Trophoblast cell (in vitro differentiated cells and primary cell): ENCODE measurements at regions not wholly inside any gene's neighbourhood (a gene's known extent, or its start where the extent isn't known, plus 50 kb on each side); places are given as distances from the start of the nearest gene placed in this dataset.
A peak's percentile ranks its signal among the peaks of the same experiment; 100 is the strongest.

Source experiments
- DNase-seq, 2 donors: peaks; one replicate each; pipeline ENCODE4 v3.0.0-alpha.2; 2016
- H2AFZ ChIP-seq: 2 replicates; pipeline ENCODE4 v1.6.1; 2013; ENCODE audit warnings: low read length, moderate library complexity, mild to moderate bottlenecking; ENCODE audit not compliant: insufficient read depth, poor library complexity
- H2AK5ac ChIP-seq: 2 replicates; pipeline ENCODE4 v1.6.1; 2013; ENCODE audit warnings: mild to moderate bottlenecking, low read length
- H2BK120ac ChIP-seq: 2 replicates; pipeline ENCODE4 v1.6.1; 2013; ENCODE audit warnings: low read length, mild to moderate bottlenecking, moderate library complexity; ENCODE audit not compliant: insufficient read depth, poor library complexity
- H2BK12ac ChIP-seq: 2 replicates; pipeline ENCODE4 v1.6.1; 2013; ENCODE audit warnings: mild to moderate bottlenecking, low read length, moderate library complexity
- H2BK5ac ChIP-seq: 2 replicates; pipeline ENCODE4 v1.6.1; 2013; ENCODE audit warnings: low read length, low read depth, moderate library complexity, mild to moderate bottlenecking; ENCODE audit not compliant: poor library complexity
- H3K14ac ChIP-seq: 2 replicates; pipeline ENCODE4 v1.6.1; 2013; ENCODE audit warnings: mild to moderate bottlenecking, low read length
- H3K18ac ChIP-seq: 2 replicates; pipeline ENCODE4 v1.6.1; 2013; ENCODE audit warnings: mild to moderate bottlenecking, low read length
- H3K23ac ChIP-seq: 2 replicates; pipeline ENCODE4 v1.6.1; 2013; ENCODE audit warnings: low read length
- H3K27ac ChIP-seq: 2 replicates; pipeline ENCODE4 v1.5.1; 2013; ENCODE audit warnings: low read depth, mild to moderate bottlenecking, inconsistent platforms, low read length, moderate library complexity
- H3K27me3 ChIP-seq: 2 replicates; pipeline ENCODE4 v1.6.1; 2013; ENCODE audit warnings: inconsistent platforms, mild to moderate bottlenecking, low read length, moderate library complexity; ENCODE audit not compliant: insufficient read depth
- H3K36me3 ChIP-seq, 2 experiments: 1 replicate in 1 of 2; 2 replicates in 1 of 2; pipeline ENCODE4 v1.6.1; 2013; ENCODE audit warnings: low read length in 2 of 2, mild to moderate bottlenecking in 2 of 2, moderate library complexity in 1 of 2; ENCODE audit not compliant: insufficient read depth in 2 of 2, control insufficient read depth in 1 of 2
- H3K4ac ChIP-seq: 2 replicates; pipeline ENCODE4 v1.6.1; 2013; ENCODE audit warnings: low read depth, mild to moderate bottlenecking, low read length, moderate library complexity
- H3K4me1 ChIP-seq, 2 experiments: 1 replicate in 1 of 2; 2 replicates in 1 of 2; pipeline ENCODE4 v1.6.1; 2013; ENCODE audit warnings: low read length in 2 of 2, mild to moderate bottlenecking in 2 of 2, moderate library complexity in 1 of 2; ENCODE audit not compliant: insufficient read depth in 2 of 2, control insufficient read depth in 1 of 2
- H3K4me2 ChIP-seq: 2 replicates; pipeline ENCODE4 v1.6.1; 2013; ENCODE audit warnings: inconsistent platforms, mild to moderate bottlenecking, low read length, moderate library complexity
- H3K4me3 ChIP-seq: 2 replicates; pipeline ENCODE4 v1.5.1; 2013; ENCODE audit warnings: mild to moderate bottlenecking, low read depth, low read length, inconsistent platforms
- H3K79me1 ChIP-seq: one replicate; pipeline ENCODE4 v1.6.1; 2013; ENCODE audit warnings: low read length
- H3K79me2 ChIP-seq: 2 replicates; pipeline ENCODE4 v1.6.1; 2013; ENCODE audit warnings: low read length, mild to moderate bottlenecking; ENCODE audit not compliant: control insufficient read depth, insufficient read depth, poor library complexity
- H3K9ac ChIP-seq: 2 replicates; pipeline ENCODE4 v1.6.1; 2013; ENCODE audit warnings: mild to moderate bottlenecking, low read length
- H3K9me3 ChIP-seq: 2 replicates; pipeline ENCODE4 v1.6.1; 2013; ENCODE audit warnings: low read depth, mild to moderate bottlenecking, control low read depth, inconsistent platforms, low read length; ENCODE audit not compliant: insufficient read depth
- H4K12ac ChIP-seq: 2 replicates; pipeline ENCODE4 v1.6.1; 2013; ENCODE audit warnings: low read depth, mild to moderate bottlenecking, low read length, moderate library complexity
- H4K8ac ChIP-seq: 2 replicates; pipeline ENCODE4 v1.6.1; 2013; ENCODE audit warnings: low read depth, mild to moderate bottlenecking, low read length, moderate library complexity
- H4K91ac ChIP-seq: one replicate; pipeline ENCODE4 v1.6.1; 2013; ENCODE audit warnings: low read depth, mild to moderate bottlenecking, low read length, moderate library complexity
- WGBS: extraction: QIAGEN DNeasy Blood & Tissue Kit; methylation state at CpG from one replicate; pipeline ENCODE4 v1.1.7; 2013; ENCODE audit warnings: missing lambda C conversion rate; ENCODE audit not compliant: insufficient read length, insufficient coverage; ENCODE audit errors: extremely low coverage; 5-methylcytosine and 5-hydroxymethylcytosine counted together

DNA sequence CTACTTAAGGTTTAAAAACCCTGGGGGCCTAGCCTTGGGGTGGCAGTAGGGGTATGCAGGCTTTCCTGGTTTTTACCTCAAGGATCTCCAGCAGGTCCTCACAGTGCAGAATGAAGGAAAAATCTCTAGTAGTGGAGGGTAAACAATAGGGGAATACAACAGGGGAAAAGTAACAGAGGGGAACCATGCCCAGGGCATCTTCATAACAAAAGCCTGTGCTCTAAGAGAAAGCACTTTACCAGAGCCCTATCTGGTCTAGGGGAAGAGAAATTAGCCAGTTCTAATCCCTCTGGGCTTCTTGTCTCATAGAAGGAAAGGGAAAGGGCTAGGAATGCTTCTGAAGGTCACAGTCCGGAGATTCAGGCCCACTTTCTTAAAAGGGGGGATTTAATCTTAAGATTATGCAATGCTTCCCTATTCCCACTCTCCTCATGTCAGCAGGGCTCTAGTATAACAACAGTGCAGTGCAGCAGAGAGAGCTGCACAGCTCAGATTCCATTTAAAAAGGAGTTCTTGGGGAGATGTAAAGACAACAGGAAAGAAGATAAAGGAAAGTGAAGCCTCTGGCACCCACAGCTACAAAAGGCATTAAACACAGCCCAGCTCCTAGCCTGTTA is 149.0 kb upstream of the CYP1B1 start:
- Histone ChIP-seq H3K27ac (no peak overlapping the region), H3K14ac (no peak overlapping the region), H4K8ac (peak overlapping the region; percentile 56), H3K4me1 (peaks cover 4 to 5% of the 10 kb centered on the region in 2 experiments), H3K79me2 (no peaks in the 10 kb centered on the region), H3K4me2 (no peak overlapping the region), H4K12ac (no peak overlapping the region), H4K91ac (no peak overlapping the region), H3K18ac (no peak overlapping the region), H3K23ac (no peak overlapping the region), H3K4me3 (no peak overlapping the region), H3K4ac (no peak overlapping the region), H2BK12ac (no peak overlapping the region), H2BK5ac (no peak overlapping the region), H2AK5ac (no peak overlapping the region), H3K9ac (no peak overlapping the region), H3K79me1 (no peaks in the 10 kb centered on the region), H3K9me3 (no peaks in the 10 kb centered on the region), H2BK120ac (no peak overlapping the region), H2AFZ (no peak overlapping the region), H3K36me3 (no peaks in the 10 kb centered on the region), H3K27me3 (no peaks in the 10 kb centered on the region)
- no peak for DNase-seq
- no CpG with 5 or more reads among the region's 1 CpG for WGBS

DNA sequence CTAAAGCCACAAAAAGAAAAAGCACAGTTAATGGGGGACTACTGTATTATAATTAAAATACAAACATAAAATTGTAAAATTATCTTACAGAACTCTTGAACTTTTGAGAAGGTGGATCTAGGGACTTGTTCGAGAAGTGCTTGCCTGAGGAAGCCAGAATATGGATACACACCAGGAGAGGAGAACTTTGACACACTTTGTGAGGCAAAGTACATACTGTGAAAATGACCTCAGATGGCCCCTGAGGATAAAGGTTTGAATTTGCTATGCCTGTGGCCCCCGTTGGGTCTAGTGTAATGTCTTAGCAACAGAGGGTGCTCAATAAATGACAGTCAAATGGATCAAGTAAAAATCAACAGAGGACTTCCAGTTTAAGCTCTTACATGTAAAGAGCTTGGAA is 148.2 kb upstream of the CYP1B1 start:
- Histone ChIP-seq H3K79me2 (no peaks in the 10 kb centered on the region), H3K27me3 (no peaks in the 10 kb centered on the region), H3K23ac (no peak overlapping the region), H3K36me3 (no peaks in the 10 kb centered on the region), H3K4ac (no peak overlapping the region), H3K9me3 (no peaks in the 10 kb centered on the region), H4K91ac (no peak overlapping the region), H3K4me2 (no peak overlapping the region), H2AK5ac (no peak overlapping the region), H2BK5ac (no peak overlapping the region), H3K9ac (no peak overlapping the region), H2BK12ac (no peak overlapping the region), H3K4me1 (peaks cover 4 to 5% of the 10 kb centered on the region in 2 experiments), H4K12ac (no peak overlapping the region), H3K14ac (no peak overlapping the region), H4K8ac (no peak overlapping the region), H3K79me1 (no peaks in the 10 kb centered on the region), H3K27ac (no peak overlapping the region), H3K18ac (no peak overlapping the region), H3K4me3 (no peak overlapping the region), H2BK120ac (no peak overlapping the region), H2AFZ (no peak overlapping the region)
- WGBS, result no CpG with 5 or more reads among the region's 2 CpGs
- no peak for DNase-seq

DNA sequence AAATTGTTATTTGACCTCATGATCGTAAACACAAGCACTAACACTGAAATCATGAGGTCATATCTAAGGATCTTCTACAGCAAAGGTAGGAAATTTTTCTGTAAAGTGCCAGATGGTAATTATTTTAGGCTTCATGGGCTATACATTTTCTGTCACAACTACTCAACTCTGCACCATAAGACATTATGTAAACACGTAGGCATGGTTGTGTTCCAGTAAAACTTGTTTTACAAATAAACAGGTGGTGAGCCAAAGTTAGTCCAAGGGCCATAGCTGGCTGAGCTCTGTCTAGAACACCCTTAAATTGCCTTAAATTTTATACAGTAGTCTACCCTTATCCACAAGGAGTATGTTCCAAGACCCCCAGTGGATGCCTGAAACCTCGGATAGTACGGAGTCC is 147.3 kb upstream of the CYP1B1 start:
- Histone ChIP-seq H3K18ac (no peak overlapping the region), H4K91ac (no peak overlapping the region), H3K14ac (no peak overlapping the region), H3K4me1 (peaks cover 4 to 5% of the 10 kb centered on the region in 2 experiments), H4K12ac (no peak overlapping the region), H3K27ac (no peak overlapping the region), H3K4me2 (no peak overlapping the region), H3K23ac (no peak overlapping the region), H3K9me3 (no peaks in the 10 kb centered on the region), H3K4ac (no peak overlapping the region), H3K79me1 (no peaks in the 10 kb centered on the region), H3K9ac (no peak overlapping the region), H3K79me2 (no peaks in the 10 kb centered on the region), H2BK5ac (no peak overlapping the region), H3K4me3 (no peak overlapping the region), H3K27me3 (no peaks in the 10 kb centered on the region), H3K36me3 (no peaks in the 10 kb centered on the region), H4K8ac (no peak overlapping the region), H2BK120ac (no peak overlapping the region), H2AFZ (no peak overlapping the region), H2AK5ac (no peak overlapping the region), H2BK12ac (no peak overlapping the region)
- DNase-seq, result peak in 1 of 2 donors; percentile 60
- WGBS, result no CpG with 5 or more reads among the region's 4 CpGs

DNA sequence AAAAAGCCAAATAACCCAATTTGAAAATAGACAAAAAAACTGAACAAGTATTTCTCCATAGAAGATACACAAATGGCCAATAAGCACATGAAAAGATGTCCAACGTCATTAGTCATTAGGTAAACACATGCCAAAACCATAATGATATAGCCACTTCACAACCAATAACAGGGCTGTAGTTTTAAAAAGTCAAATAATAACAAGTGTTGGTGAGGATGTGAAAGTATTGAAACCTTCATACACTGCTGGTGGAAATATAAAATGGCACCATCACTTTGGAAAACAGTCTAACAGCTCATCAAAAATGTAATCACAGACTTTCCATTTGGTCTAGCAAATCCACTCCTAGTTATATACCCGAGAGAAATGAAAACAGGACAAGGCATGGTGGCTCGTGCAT is 144.2 kb upstream of the CYP1B1 start:
- Histone ChIP-seq H4K8ac (no peak overlapping the region), H4K12ac (no peak overlapping the region), H3K4me2 (no peak overlapping the region), H3K9ac (no peak overlapping the region), H3K4ac (no peak overlapping the region), H2AFZ (no peak overlapping the region), H4K91ac (no peak overlapping the region), H2AK5ac (no peak overlapping the region), H3K4me1 (peaks cover 5 to 6% of the 10 kb centered on the region in 2 experiments), H3K79me2 (no peaks in the 10 kb centered on the region), H3K23ac (no peak overlapping the region), H3K4me3 (no peak overlapping the region), H3K9me3 (no peaks in the 10 kb centered on the region), H3K27ac (no peak overlapping the region), H2BK120ac (no peak overlapping the region), H3K36me3 (no peaks in the 10 kb centered on the region), H3K79me1 (peaks cover 1% of the 10 kb centered on the region), H3K18ac (no peak overlapping the region), H3K27me3 (no peaks in the 10 kb centered on the region), H3K14ac (no peak overlapping the region), H2BK12ac (no peak overlapping the region), H2BK5ac (no peak overlapping the region)
- no CpG with 5 or more reads among the region's 3 CpGs for WGBS
- no peak for DNase-seq
